ENCODE measurements at regions not wholly inside any gene's neighbourhood (a gene's known extent, or its start where the extent isn't known, plus 50 kb on each side); places are given as distances from the start of the nearest gene placed in this dataset.

DNA sequence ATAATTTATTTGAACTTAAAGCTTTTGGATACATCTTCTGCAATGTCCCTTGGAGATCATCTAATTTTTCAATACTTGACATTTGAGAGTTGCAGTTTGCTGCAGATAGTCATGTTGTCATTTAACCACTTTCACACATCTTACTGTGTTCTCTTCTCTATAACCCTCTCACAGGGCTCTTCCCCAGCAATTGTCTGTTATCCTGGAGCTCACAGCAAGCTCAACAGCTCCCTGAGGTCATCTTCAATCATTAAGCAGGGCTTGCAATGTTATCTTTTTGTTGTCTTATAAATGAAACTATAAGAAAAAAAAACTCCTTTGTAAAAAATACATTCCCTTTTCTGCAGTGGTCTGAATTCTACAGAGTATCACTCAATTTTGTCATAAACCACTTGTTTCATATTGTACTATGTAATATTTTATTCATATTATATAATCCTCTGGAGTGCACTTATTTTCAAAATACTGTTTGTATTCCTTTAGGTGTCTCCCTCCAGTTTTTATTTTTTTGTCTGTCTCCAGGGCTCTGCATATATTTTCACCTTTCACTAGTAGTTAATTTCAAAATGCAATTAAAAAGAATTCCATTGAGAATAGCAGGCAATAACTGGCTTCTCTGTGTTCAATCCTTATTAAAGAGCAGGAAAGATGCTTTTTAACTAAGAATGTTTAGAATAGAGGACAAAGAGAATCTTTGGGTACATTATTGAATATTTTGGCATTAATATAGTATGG, 106.3 kb upstream of the ARSJ start:
- Histone ChIP-seq H3K4me1 (no peaks in the 10 kb centered on the region), H3K9me3 (no peaks in the 10 kb centered on the region), H3K4me3 (no peak overlapping the region), H3K27me3 (no peaks in the 10 kb centered on the region), H3K27ac (no peak overlapping the region), H3K36me3 (no peaks in the 10 kb centered on the region)
- TF ChIP-seq EP300 (IDR thresholded peaks at IDR 0.05): no peak
- TF ChIP-seq POLR2A (IDR thresholded peaks at IDR 0.05): no peak
- TF ChIP-seq CTCF (IDR thresholded peaks at IDR 0.05): no peak
- no peak for DNase-seq (ENCODE audit: low spot score in 2 of 2)

DNA sequence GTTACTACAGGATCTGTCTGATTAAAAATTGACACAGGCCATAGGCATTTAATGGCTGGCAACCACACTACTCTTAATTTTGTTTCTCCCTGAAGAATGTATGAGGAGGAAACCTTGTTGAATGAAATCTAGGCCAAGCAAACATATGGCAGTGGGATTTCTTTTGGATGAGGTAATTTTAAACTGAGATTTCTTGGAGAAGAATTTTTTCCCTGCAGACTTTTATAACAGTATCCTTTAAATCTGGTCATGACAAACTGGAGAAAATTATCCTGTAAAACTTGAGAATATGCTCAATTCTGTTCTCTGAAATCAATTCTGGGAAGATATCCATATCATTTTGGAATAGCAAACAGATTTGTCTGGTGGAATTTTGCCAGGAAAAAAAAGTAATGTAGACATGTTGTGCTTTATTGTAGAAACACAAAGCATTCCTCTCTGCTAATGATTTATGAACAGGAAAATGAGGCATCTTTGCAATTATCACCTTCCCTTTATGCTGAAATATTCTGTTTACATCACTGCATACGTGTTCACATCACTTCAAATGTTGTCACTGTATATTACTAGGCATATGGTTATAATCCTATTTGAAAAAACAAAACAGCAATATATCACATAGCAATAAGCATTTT, 108.3 kb upstream of the ARSJ start:
- no peak overlapping the region for H3K4me3 ChIP-seq
- WGBS, 2 donors: 33 to 64% methylated on average over 1 of the region's 1 CpG
- no peaks in the 10 kb centered on the region for H3K36me3 ChIP-seq
- DNase-seq (ENCODE audit: low spot score in 2 of 2): no peak
- H3K27ac ChIP-seq: no peak overlapping the region
- H3K27me3 ChIP-seq: no peaks in the 10 kb centered on the region
- no peak for TF ChIP-seq POLR2A (IDR thresholded peaks at IDR 0.05)
- TF ChIP-seq EP300 (IDR thresholded peaks at IDR 0.05): no peak
- TF ChIP-seq CTCF (IDR thresholded peaks at IDR 0.05): no peak
- H3K9me3 ChIP-seq: no peaks in the 10 kb centered on the region
- no peaks in the 10 kb centered on the region for H3K4me1 ChIP-seq

DNA sequence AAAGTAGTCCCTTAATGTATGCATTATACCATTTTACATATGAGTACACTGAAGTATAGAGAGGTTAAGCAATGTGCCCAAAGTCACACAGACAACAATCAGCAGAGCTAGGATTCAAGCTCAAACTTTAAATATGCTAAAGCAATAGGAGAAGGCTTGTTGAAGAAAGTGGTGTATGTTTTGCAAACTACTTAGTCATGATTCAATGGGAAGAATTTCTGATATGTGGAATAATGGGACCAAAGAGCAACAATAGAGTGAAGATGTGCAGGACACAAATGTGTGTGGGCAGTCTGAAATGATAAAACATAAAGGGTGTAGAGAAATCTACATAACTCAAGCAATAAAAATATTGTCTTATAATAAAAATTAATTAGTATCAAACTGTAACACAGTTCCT, 109.0 kb upstream of the ARSJ start:
- Histone ChIP-seq H3K27me3 (no peaks in the 10 kb centered on the region), H3K27ac (no peak overlapping the region), H3K36me3 (no peaks in the 10 kb centered on the region), H3K9me3 (no peaks in the 10 kb centered on the region), H3K4me3 (no peak overlapping the region), H3K4me1 (no peaks in the 10 kb centered on the region)
- TF ChIP-seq CTCF (IDR thresholded peaks at IDR 0.05): no peak
- no peak for TF ChIP-seq EP300 (IDR thresholded peaks at IDR 0.05)
- TF ChIP-seq POLR2A (IDR thresholded peaks at IDR 0.05): no peak
- DNase-seq (ENCODE audit: low spot score in 2 of 2): no peak

DNA sequence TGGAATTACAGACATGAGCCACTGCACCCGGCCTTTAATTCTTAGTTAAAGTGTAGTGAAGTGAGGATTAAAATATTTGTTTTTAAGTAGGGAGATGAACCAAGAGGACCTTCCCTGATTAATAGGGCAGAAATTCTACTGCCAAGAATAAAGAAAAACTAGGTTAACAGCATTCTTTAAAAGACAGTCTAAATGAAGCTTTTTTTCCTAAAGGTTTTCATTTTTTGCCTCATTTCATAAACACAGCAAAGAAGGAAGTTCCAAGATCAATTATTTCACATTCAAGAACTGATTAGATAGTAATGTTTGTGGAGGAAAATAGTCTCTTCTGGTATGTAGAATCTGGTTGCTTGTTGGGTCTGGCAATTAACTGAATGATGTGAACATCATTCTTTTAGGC, 112.1 kb upstream of the ARSJ start:
- WGBS, 2 donors: 48 to 71% methylated on average over 1 of the region's 1 CpG
- TF ChIP-seq EP300 (IDR thresholded peaks at IDR 0.05): no peak
- no peak for TF ChIP-seq CTCF (IDR thresholded peaks at IDR 0.05)
- TF ChIP-seq POLR2A (IDR thresholded peaks at IDR 0.05): no peak

DNA sequence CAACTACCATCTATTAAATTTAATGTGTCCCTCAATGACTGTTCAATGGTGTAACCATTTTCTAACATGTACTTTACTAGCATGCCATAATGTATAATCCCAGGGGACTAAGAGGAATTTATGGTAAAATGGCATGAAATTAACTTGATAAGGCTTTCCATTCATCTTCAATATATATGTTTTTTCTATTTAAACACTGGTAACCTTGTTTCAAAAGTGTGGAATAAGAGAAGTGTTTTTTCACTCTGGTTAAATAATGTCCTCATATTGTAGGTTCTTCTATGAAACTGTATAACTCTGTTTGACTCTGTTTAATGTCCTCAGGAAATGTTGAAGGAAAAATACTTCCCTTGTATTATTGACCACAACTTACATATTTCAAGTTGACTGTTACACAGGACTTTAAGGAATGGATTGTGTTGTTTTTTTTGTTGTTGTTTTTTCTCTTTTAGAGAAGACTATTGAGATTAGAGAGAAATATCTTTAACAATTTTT, 113.8 kb upstream of the ARSJ start:
- no peak for DNase-seq (ENCODE audit: low spot score in 2 of 2)
- no peaks in the 10 kb centered on the region for H3K4me1 ChIP-seq
- H3K27me3 ChIP-seq: no peaks in the 10 kb centered on the region
- TF ChIP-seq EP300 (IDR thresholded peaks at IDR 0.05) (no peak), CTCF (IDR thresholded peaks at IDR 0.05) (no peak), POLR2A (IDR thresholded peaks at IDR 0.05) (no peak)
- no peaks in the 10 kb centered on the region for H3K36me3 ChIP-seq
- H3K4me3 ChIP-seq: no peak overlapping the region
- H3K9me3 ChIP-seq: no peaks in the 10 kb centered on the region
- H3K27ac ChIP-seq: no peak overlapping the region

More for the DNA sequence above, 112.1 kb upstream of the ARSJ start:
- H3K9me3 ChIP-seq: no peaks in the 10 kb centered on the region
- no peaks in the 10 kb centered on the region for H3K27me3 ChIP-seq
- H3K4me1 ChIP-seq: no peaks in the 10 kb centered on the region
- H3K4me3 ChIP-seq: no peak overlapping the region
- no peak overlapping the region for H3K27ac ChIP-seq
- DNase-seq (ENCODE audit: low spot score in 2 of 2): no peak
- H3K36me3 ChIP-seq: no peaks in the 10 kb centered on the region
